Activated B cell treated with CpG ODN at 0.5 μM for 24 hours (primary cell): ENCODE measurements at regions not wholly inside any gene's neighbourhood (a gene's known extent, or its start where the extent isn't known, plus 50 kb on each side); places are given as distances from the start of the nearest gene placed in this dataset.

Source experiments
- ATAC-seq: fragments of 200-7000 bp; cut with Tn5 transposase; one replicate; pipeline ENCODE4 v1.10.0; 2021; ENCODE audit warnings: low read depth, mild to moderate bottlenecking, moderate library complexity
- CTCF ChIA-PET: fragments of 350-600 bp; sonication (Branson Sonifier 250); formaldehyde crosslinking; loops from one replicate; lab custom pipeline; 2021; ENCODE audit warnings: antibody characterized with exemption; lab: Charles Lee
- POLR2A ChIA-PET: fragments of 350-600 bp; sonication (Branson Sonifier 250); formaldehyde crosslinking; loops from one replicate; lab custom pipeline; 2021; ENCODE audit warnings: antibody characterized with exemption; lab: Charles Lee
- DNase-seq: peaks from one replicate; pipeline ENCODE4 v3.0.0; 2022
- H3K27ac Mint-ChIP-seq: one replicate; pipeline ENCODE4 v1.8.0; 2020; ENCODE audit warnings: mixed read lengths
- H3K27me3 Mint-ChIP-seq: one replicate; pipeline ENCODE4 v1.8.0; 2021; ENCODE audit warnings: mixed read lengths
- H3K36me3 Mint-ChIP-seq: one replicate; pipeline ENCODE4 v1.8.0; 2021; ENCODE audit warnings: low read depth, mixed read lengths
- H3K4me1 Mint-ChIP-seq: one replicate; pipeline ENCODE4 v1.8.0; 2021; ENCODE audit warnings: mixed read lengths
- H3K4me3 Mint-ChIP-seq: one replicate; pipeline ENCODE4 v1.8.0; 2020; ENCODE audit warnings: mild to moderate bottlenecking, mixed read lengths
- H3K9me3 Mint-ChIP-seq: one replicate; pipeline ENCODE4 v1.8.0; 2020; ENCODE audit warnings: mixed read lengths
- intact Hi-C: fragments of 100-400 bp; cut with micrococcal nuclease; formaldehyde crosslinking; loops from one replicate; pipeline ENCODE4 v1.15.1; 2024
- TF ChIP-seq, protein P1 (sequence below): fragments of 200-600 bp; IDR thresholded peaks from one replicate; pipeline ENCODE4 v1.8.0; 2022; ENCODE audit warnings: antibody characterized with exemption, mild to moderate bottlenecking

DNA sequence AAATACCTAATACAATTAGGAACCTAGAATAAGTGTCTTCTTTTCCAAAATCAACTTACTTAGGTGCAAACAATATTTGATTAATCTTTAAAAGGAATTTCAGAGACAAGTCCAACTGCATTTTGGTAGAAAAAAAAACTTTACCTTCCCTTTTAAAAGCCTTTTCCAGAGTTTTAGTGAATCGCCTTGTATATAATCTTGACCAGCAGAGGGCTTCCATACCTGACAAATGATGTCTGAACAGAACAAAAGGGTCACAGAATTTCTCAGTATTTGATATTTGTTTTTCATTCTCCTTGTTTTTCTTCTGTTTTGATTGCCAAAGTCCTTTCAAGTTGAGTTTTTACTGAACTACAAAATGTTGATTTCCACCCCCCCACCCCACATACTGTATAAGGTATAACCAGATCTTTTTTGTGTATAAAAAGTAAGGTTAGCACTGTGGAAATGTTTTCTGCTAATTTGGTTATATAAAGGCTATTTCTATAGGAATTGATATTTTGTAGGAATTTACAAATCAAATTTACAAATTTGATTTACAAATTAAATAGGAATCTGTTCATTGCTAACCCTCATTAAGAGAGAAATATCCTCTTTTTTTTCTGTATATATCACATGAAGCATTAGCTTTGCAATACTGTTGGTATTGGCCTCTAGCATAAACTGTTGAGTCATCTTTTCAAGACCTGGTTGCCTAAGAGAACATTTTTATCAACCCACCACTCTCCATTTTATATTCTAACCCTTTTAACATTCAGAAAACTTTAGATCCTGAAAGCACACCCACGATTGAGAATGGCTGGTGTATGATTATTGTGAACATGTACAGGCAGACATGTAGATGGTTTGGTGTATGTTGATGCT, 464.1 kb upstream of the RARB start:
- no peak overlapping the region for H3K4me3 Mint-ChIP-seq
- no peaks in the 10 kb centered on the region for H3K27me3 Mint-ChIP-seq
- H3K36me3 Mint-ChIP-seq, result no peaks in the 10 kb centered on the region
- no peaks in the 10 kb centered on the region for H3K9me3 Mint-ChIP-seq
- ChIA-PET CTCF (no interaction called here), POLR2A (no interaction called here)
- TF ChIP-seq, protein P1, sequence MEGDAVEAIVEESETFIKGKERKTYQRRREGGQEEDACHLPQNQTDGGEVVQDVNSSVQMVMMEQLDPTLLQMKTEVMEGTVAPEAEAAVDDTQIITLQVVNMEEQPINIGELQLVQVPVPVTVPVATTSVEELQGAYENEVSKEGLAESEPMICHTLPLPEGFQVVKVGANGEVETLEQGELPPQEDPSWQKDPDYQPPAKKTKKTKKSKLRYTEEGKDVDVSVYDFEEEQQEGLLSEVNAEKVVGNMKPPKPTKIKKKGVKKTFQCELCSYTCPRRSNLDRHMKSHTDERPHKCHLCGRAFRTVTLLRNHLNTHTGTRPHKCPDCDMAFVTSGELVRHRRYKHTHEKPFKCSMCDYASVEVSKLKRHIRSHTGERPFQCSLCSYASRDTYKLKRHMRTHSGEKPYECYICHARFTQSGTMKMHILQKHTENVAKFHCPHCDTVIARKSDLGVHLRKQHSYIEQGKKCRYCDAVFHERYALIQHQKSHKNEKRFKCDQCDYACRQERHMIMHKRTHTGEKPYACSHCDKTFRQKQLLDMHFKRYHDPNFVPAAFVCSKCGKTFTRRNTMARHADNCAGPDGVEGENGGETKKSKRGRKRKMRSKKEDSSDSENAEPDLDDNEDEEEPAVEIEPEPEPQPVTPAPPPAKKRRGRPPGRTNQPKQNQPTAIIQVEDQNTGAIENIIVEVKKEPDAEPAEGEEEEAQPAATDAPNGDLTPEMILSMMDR, result no peak
- no peak overlapping the region for H3K27ac Mint-ChIP-seq
- no peak for DNase-seq
- no peak for ATAC-seq
- intact Hi-C loops, result loop anchor here (10.0 kb wide), 1 partner anchor 609 kb away; no protein-coding TSS in a partner anchor
- H3K4me1 Mint-ChIP-seq, result no peaks in the 10 kb centered on the region

DNA sequence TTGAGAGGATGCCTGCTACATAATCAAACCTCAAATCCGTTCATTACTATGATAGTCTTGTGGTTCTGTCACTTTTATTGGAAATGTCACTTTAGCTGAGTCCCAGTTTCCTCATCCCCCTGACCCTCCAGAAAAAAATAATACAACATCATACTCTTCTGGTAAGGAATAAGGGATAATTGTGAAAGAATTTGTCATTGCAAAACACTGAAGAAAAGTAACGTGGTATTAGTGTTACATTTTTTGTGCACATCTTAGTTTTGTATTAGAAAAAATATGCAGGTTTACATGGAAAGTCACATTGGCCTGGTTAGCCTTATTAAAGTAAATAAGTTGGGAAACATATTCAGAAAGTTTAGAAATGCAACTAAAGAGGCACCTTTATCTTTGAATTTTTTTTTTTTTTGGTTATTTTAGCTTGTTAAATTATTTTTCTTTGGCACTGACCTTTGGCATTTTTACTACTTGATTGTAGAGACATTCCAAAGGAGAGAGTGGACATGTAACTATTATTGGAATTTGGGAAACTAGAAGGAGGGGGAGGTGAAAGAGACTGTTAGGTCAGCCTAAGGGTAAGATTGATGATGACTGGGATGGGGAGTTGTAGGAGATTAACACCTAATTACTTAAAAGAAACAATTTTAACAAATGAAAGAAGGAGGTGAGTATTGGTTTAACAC, 462.2 kb upstream of the RARB start:
- no peak for DNase-seq
- no peaks in the 10 kb centered on the region for H3K9me3 Mint-ChIP-seq
- TF ChIP-seq, protein P1, result no peak
- no peaks in the 10 kb centered on the region for H3K36me3 Mint-ChIP-seq
- POLR2A ChIA-PET, result no interaction called here
- intact Hi-C loops, result loop anchor here (10.0 kb wide), 1 partner anchor 611 kb away; no protein-coding TSS in a partner anchor
- no peaks in the 10 kb centered on the region for H3K27me3 Mint-ChIP-seq
- no peak overlapping the region for H3K4me3 Mint-ChIP-seq
- H3K4me1 Mint-ChIP-seq, result no peaks in the 10 kb centered on the region
- no peak for ATAC-seq
- H3K27ac Mint-ChIP-seq, result no peak overlapping the region
- CTCF ChIA-PET, result no interaction called here

DNA sequence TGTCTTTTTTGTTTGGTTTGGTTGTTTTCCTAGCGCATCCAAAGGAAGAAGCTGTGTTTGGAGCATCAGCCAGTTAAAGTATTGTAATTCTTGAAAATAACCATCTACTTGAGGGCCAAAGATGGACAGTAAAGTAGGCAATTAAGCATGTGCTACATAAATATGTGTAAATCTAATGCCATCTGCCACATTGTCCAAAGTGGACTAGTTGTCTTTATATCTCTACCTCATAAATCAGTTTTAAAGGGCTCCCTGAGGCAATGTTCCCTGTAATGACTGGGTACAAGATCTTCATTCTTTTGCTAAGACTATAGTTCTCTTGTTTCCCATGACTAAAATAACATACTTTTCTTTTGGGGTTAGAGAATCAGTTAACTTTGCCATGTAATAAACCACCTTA, 460.0 kb upstream of the RARB start:
- TF ChIP-seq, protein P1, result no peak
- H3K27me3 Mint-ChIP-seq, result no peaks in the 10 kb centered on the region
- DNase-seq (no peak), ATAC-seq (no peak)
- H3K9me3 Mint-ChIP-seq, result peaks cover 3% of the 10 kb centered on the region
- H3K27ac Mint-ChIP-seq, result no peak overlapping the region
- intact Hi-C loops, result loop anchor here (10.0 kb wide), 1 partner anchor 613 kb away; no protein-coding TSS in a partner anchor
- no peaks in the 10 kb centered on the region for H3K4me1 Mint-ChIP-seq
- ChIA-PET POLR2A (no interaction called here), CTCF (no interaction called here)
- no peaks in the 10 kb centered on the region for H3K36me3 Mint-ChIP-seq
- H3K4me3 Mint-ChIP-seq, result no peak overlapping the region

DNA sequence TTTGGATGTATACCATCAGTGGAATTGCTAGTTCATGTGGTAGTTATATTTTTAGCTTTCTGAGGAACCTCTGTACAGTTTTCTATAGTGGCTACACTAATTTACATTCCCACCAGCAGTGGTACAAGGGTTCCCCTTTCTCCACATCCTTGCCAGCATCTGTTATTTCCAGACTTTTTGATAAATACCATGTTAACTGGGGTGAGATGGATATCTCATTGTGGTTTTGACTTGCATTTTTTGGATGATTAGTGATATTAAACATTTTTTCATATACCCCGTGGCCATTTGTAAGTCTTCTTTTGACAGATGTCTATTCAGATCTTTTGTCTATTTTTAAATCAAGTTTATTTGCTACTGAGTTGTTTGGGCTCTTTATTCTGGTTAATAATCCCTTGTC, 455.6 kb upstream of the RARB start:
- Mint-ChIP-seq H3K4me3 (no peak overlapping the region), H3K36me3 (no peaks in the 10 kb centered on the region), H3K4me1 (no peaks in the 10 kb centered on the region), H3K27ac (no peak overlapping the region), H3K9me3 (peaks cover 3% of the 10 kb centered on the region), H3K27me3 (no peaks in the 10 kb centered on the region)
- TF ChIP-seq, protein P1, result no peak
- ChIA-PET CTCF (no interaction called here), POLR2A (no interaction called here)
- no peak for ATAC-seq
- DNase-seq, result no peak
- intact Hi-C loops, result no loop called here

DNA sequence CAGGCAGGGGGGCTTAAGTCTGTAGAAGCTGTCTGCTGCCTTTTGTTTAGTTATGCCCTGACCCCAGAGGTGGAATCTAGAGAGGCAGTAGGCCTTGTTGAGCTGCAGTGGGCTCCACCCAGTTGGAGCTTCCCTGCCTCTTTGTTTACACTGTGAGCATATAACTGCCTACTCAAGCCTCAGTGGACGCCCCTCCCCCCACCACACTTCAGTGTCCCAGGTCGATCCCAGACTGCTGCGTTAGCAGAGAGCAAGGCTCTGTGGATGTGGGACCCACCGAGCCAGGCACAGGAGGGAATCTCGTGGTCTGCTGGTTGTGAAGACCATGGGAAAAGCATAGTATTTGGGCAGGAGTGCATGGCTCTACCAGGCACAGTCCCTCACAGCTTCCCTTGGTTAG, 446.8 kb upstream of the RARB start:
- Mint-ChIP-seq H3K27ac (no peak overlapping the region), H3K4me1 (no peaks in the 10 kb centered on the region), H3K4me3 (no peak overlapping the region), H3K9me3 (peaks cover 7% of the 10 kb centered on the region), H3K27me3 (no peaks in the 10 kb centered on the region), H3K36me3 (no peaks in the 10 kb centered on the region)
- intact Hi-C loops, result loop anchor here (5.0 kb wide), 1 partner anchor 1791 kb away; no protein-coding TSS in a partner anchor
- POLR2A ChIA-PET, result no interaction called here
- ATAC-seq (no peak), DNase-seq (no peak)
- TF ChIP-seq, protein P1, result no peak
- CTCF ChIA-PET, result no interaction called here
